HG03097 (cell line): ENCODE measurements at regions not wholly inside any gene's neighbourhood (a gene's known extent, or its start where the extent isn't known, plus 50 kb on each side); places are given as distances from the start of the nearest gene placed in this dataset.

ENCODE experiments used
- ATAC-seq: cut with Tn5 transposase; IDR thresholded peaks from one replicate; pipeline ENCODE4 v1.9.1; 2021; ENCODE audit not compliant: unreplicated experiment, low FRiP score

- ATAC-seq, result no peak
These were observed 305.4 kb upstream of the NDST4 start for GRCh38 chr4:115418635-115419396.

DNA sequence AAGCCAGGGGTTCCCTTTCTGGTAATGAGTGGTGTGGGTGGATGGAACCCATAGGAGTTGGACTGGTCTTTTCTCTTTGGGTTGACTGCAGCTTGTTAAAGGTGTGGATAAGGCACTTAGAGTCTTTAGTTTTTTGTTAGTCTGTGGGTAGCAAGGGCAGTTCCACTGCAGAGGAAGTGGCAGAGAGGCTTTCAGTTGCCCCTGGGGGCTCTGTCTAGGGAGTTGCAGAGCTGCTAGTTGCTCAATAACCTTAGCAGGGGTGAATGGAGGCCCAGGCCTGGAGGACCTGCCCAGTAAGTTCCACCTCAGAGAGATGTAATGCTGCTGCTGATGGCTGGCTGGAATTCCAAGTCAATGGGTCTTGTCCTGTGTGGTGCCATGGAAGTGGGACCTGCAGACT is 282.6 kb upstream of the NDST4 start:
- no peak for ATAC-seq

DNA sequence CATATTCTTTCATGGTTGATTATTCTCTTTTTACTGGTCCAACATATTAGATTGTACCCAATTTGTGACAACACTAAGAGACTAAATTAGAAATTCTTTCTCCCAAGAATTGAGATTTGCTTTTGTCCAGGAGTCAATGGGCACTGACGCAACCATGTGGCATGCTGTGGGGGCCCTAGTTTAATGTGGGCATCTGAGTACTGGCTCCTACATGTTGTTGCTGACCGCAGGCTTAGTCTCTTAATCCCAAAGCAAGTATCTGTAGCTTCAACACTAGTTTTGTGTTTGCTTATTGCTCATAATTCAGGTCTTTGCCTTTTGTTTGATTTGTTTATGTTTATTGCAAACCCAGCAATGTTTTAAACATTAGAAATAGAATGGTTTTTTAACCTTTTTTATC is 263.4 kb upstream of the NDST4 start:
- no peak for ATAC-seq

- ATAC-seq, result no peak
These were observed 261.2 kb upstream of the NDST4 start for GRCh38 chr4:115374621-115375020.

- no peak for ATAC-seq
These were observed 257.1 kb upstream of the NDST4 start for GRCh38 chr4:115370490-115370889.

DNA sequence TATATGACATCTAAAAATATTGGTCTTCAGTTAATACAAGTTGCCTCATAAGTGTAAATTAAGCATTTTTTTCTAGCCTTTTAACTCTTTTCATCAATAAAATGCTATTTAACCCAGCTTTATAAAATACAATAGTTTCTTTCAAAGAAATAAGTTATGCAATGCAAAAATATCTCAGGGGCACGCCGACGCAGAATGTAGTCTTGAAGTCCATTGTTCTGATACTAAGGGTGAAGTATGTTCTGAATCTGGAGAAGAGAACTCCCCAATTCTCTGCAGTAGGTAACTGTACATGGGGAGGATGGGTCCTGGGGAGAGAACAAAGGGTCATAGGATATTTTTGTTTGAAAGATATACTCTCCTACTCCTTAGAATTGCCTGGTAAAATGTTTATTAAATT is 256.6 kb upstream of the NDST4 start:
- no peak for ATAC-seq

DNA sequence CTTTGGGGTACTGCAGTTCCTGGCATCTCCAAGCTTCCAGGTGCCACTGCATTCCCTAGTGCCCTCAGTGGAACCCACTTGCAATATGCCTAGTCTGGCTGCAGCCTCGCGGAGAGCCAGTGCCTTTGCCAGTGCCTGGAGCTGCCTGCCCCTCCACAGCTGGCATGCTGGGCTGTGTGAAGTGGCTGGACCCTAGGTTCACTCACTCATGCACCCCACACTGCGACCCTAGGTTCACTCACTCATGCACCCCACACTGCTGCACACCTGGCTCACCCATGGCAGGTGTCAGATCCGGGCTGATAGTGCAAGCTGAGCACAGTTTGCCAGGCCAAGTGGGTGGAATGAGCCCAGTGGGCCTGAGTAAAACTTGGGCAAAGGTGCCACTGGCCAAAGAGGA is 253.0 kb upstream of the NDST4 start:
- ATAC-seq, result no peak

- no peak for ATAC-seq
These were observed 251.8 kb upstream of the NDST4 start for GRCh38 chr4:115365185-115365584.

- no peak for ATAC-seq
These were observed 248.4 kb upstream of the NDST4 start for GRCh38 chr4:115361781-115362180.

GRCh38 chr4:115360431-115360830 is 247.0 kb upstream of the NDST4 start:
- no peak for ATAC-seq

GRCh38 chr4:115357776-115358175 is 244.4 kb upstream of the NDST4 start:
- no peak for ATAC-seq

DNA sequence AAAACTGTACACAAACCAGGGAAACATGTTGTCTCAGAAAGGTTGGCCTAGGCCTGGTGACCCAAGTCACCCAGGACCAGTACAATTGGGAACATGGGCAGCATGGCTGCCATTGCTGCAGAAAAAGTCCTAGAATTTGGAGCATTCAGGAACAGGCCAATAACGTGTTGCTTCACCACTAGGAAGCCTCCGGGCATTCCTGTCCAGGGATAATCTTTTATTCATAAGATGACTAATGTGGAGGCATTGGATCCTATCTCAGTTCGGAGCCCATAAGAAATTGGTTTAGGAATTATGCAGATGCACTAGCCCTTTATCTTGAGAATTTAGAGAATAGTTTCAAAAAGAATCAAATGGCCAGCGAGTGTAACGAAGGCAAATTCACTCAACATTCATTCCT is 242.8 kb upstream of the NDST4 start:
- no peak for ATAC-seq

DNA sequence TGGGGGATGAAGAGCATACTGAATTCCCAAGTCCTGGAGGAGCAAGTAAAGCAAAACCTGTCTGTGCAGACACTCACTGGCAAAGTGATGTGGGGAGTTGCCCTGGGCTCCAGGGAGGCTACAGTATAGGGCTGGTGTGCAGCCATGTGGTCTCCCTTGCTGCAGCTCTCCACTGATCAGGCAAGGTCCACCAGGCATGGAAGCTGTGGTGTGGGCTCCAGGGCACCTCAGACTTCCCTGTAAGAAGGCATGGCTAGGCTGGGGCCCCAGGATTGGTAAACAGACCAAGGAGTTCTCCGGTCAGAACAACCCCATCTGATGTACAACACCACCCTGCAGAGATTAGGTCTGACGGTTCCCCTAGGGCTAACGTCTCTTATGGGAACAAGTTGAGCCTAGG is 241.9 kb upstream of the NDST4 start:
- no peak for ATAC-seq

DNA sequence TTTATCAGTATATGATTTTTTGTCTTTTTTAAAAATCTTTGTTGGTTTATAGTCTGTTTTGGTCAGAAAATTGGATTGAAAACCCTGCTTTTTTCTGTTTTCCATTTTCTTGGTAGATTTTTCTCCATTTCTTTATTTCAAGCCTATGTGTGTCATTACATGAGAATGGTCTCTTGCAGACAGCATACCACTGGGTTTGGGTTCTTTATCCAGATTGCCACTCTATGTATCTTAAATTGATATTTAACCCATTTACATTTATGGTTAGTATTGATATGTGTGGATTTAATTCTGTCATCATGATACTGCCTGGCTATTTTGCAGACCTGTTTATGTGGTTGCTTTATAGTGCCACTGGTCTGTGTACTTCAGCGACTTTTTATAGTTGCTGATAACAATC is 239.9 kb upstream of the NDST4 start:
- no peak for ATAC-seq

DNA sequence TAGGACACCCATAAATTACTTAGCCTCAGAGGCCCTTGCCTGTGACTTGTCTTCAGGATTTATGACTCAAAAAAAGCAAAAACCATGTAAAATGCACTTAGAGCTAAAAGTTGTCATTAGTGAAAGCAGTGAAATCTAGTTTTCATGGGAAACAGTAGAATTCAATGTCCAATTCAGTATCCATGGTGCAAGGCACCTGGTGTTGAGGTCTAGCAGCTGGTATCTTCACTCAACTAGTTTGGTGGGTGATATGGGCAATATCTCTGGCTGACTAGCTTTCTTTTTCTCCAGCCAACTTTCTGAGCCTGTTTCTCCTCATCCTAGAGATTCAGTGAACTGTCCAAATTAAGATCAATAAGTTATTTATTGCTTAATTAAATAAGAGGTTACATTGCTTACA is 229.8 kb upstream of the NDST4 start:
- no peak for ATAC-seq

GRCh38 chr4:115334736-115335411 is 221.5 kb upstream of the NDST4 start:
- no peak for ATAC-seq

DNA sequence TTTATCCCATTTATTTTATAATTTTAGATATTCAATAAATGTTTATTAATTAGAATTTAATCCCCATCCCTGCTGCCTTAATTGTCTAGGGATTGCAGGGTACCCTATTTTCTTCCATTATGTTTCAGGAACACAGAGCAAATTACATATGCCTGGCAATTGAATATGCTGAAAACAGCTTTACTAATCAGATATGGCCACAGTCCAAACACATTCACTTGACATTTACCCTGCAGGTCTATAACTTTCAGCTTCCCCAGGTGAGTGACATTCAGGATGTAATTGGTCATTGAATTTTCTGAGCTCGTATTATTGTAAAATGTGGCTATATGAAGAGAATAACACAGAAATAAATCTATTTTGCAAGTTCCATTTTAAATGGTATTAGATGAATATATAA is 218.7 kb upstream of the NDST4 start:
- ATAC-seq, result no peak

DNA sequence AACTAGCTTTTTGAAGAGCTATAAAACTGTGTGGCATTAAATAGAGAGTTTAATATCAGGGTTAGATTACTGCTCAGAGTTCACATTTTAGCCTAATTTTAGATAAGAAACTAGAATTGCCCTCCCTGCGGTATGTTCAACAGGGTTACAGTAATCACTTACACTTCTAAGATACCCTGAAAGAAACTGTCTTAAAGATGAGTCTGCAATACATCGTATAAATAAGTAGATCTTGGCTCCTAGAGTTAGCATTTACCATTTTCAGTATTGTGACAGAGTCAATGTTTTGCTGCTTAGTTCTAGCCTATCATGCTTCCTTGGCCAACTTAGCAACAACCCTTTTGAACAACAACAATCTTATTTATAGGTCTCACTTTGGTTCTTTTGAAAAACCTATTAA is 217.8 kb upstream of the NDST4 start:
- ATAC-seq, result no peak

DNA sequence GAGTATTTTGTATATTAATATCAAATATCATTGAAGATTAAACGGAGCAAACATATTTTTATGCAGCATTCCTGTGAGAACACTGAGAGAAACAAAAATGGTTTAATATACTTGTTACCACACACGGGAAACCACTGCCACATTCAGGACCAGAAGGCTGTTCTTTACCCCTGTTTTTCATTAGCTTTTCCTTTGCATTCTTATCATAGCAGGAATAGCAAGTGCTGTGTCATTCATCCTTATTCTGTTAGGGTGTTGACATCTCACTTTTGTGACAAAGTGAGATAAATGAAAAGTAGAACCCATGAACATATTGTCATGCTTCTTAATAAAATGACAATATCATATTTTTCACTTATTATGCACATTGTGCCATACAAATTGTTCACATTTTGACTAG is 212.4 kb upstream of the NDST4 start:
- ATAC-seq, result no peak

DNA sequence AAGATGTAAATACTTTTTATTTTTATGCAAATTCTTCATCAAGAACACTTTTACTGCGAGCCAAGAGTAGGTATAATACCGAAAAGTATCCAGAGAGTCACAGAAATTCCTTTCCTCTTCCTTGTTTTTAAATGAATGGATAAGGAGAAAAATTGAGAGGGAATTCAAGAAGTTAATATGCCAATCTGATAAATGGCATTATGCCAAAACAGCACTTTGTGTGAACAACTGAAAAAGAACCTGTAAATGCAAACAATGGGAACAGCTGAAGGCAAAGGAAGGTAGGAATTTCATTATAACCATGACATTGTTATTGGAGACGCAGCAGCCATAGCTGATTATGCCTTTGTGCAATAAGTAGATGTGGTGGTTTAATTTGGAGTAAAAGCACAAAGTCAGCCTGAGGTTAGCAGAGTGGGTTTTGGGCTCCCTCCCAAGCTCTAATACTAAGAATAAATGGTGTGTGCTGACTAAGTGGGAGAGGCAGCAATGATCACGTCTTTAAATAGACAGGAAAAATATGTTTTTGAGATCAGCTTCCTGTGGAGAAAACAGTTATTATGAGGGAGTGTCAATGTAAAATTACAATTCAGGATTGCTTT is 209.8 kb upstream of the NDST4 start:
- no peak for ATAC-seq

- ATAC-seq, result no peak
These were observed 201.8 kb upstream of the NDST4 start for GRCh38 chr4:115315182-115315581.

DNA sequence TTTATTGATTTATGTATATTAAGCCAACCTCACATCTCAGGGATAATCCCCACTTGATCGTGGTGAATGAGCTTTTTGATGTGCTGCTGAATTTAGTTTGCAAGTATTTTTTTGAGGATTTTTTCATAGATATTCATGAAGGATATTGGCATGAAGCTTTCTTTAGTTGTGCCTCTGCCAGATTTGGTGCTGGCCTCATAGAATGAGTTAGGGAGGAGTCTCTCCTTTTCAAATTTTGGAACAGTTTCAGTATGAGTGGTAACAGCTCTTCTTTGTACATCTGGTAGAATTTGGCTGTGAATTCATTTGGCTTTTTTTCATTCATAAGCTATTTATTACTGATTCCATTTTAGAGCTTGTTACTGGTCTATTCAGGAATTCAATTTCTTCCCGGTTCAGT is 197.2 kb upstream of the NDST4 start:
- ATAC-seq, result no peak
